ENCODE measurements at regions not wholly inside any gene's neighbourhood (a gene's known extent, or its start where the extent isn't known, plus 50 kb on each side); places are given as distances from the start of the nearest gene placed in this dataset.

- H3K27ac ChIP-seq, result no peak overlapping the region
- TF ChIP-seq CTCF (IDR thresholded peaks at IDR 0.05), result no peak
- H3K36me3 ChIP-seq (ENCODE audit: control insufficient read depth, insufficient read depth, low read length), result no peaks in the 10 kb centered on the region
- H2AFZ ChIP-seq, result no peak overlapping the region
- H3K9me3 ChIP-seq (ENCODE audit: control insufficient read depth, low read length), result no peaks in the 10 kb centered on the region
- no peak overlapping the region for H3K9ac ChIP-seq
- no peaks in the 10 kb centered on the region for H3K27me3 ChIP-seq (ENCODE audit: control insufficient read depth, insufficient read depth, low read length)
- no peak overlapping the region for H3K4me3 ChIP-seq (ENCODE audit: low read depth, low read length)
- H3K4me2 ChIP-seq (ENCODE audit: low read length), result no peak overlapping the region
- H3K79me2 ChIP-seq, result no peaks in the 10 kb centered on the region
- no peaks in the 10 kb centered on the region for H3K4me1 ChIP-seq
Observed at GRCh38 chr6:156533872-156534524, 243.2 kb upstream of the ARID1B start.

- H3K79me2 ChIP-seq, result no peaks in the 10 kb centered on the region
- H3K4me1 ChIP-seq, result no peaks in the 10 kb centered on the region
- no peak overlapping the region for H2AFZ ChIP-seq
- TF ChIP-seq CTCF (IDR thresholded peaks at IDR 0.05), result no peak
- H3K27me3 ChIP-seq (ENCODE audit: control insufficient read depth, insufficient read depth, low read length), result no peaks in the 10 kb centered on the region
- no peaks in the 10 kb centered on the region for H3K9me3 ChIP-seq (ENCODE audit: control insufficient read depth, low read length)
- H3K36me3 ChIP-seq (ENCODE audit: control insufficient read depth, insufficient read depth, low read length), result no peaks in the 10 kb centered on the region
- H3K4me3 ChIP-seq (ENCODE audit: low read depth, low read length), result no peak overlapping the region
- H3K9ac ChIP-seq, result no peak overlapping the region
- no peak overlapping the region for H3K27ac ChIP-seq
- no peak overlapping the region for H3K4me2 ChIP-seq (ENCODE audit: low read length)
Observed at GRCh38 chr6:156526081-156526480, 251.1 kb upstream of the ARID1B start.

GRCh38 chr6:156525541-156525940, 251.6 kb upstream of the ARID1B start:
- no peaks in the 10 kb centered on the region for H3K4me1 ChIP-seq
- no peak for TF ChIP-seq CTCF (IDR thresholded peaks at IDR 0.05)
- H3K27ac ChIP-seq, result no peak overlapping the region
- H2AFZ ChIP-seq, result no peak overlapping the region
- H3K79me2 ChIP-seq, result no peaks in the 10 kb centered on the region
- no peaks in the 10 kb centered on the region for H3K36me3 ChIP-seq (ENCODE audit: control insufficient read depth, insufficient read depth, low read length)
- no peak overlapping the region for H3K4me3 ChIP-seq (ENCODE audit: low read depth, low read length)
- H3K27me3 ChIP-seq (ENCODE audit: control insufficient read depth, insufficient read depth, low read length), result no peaks in the 10 kb centered on the region
- no peak overlapping the region for H3K9ac ChIP-seq
- H3K4me2 ChIP-seq (ENCODE audit: low read length), result no peak overlapping the region
- no peaks in the 10 kb centered on the region for H3K9me3 ChIP-seq (ENCODE audit: control insufficient read depth, low read length)

- Histone ChIP-seq H3K4me1 (no peaks in the 10 kb centered on the region), H3K79me2 (no peaks in the 10 kb centered on the region), H3K27me3 (ENCODE audit: control insufficient read depth, insufficient read depth, low read length) (no peaks in the 10 kb centered on the region), H3K36me3 (ENCODE audit: control insufficient read depth, insufficient read depth, low read length) (no peaks in the 10 kb centered on the region), H2AFZ (no peak overlapping the region), H3K9ac (no peak overlapping the region), H3K9me3 (ENCODE audit: control insufficient read depth, low read length) (no peaks in the 10 kb centered on the region), H3K4me2 (ENCODE audit: low read length) (no peak overlapping the region), H3K4me3 (ENCODE audit: low read depth, low read length) (no peak overlapping the region), H3K27ac (no peak overlapping the region)
- no peak for TF ChIP-seq CTCF (IDR thresholded peaks at IDR 0.05)
Observed at GRCh38 chr6:156519940-156520339, 257.2 kb upstream of the ARID1B start.

GRCh38 chr6:156517088-156517487, 260.1 kb upstream of the ARID1B start:
- Histone ChIP-seq H3K9ac (no peak overlapping the region), H3K4me2 (ENCODE audit: low read length) (no peak overlapping the region), H3K36me3 (ENCODE audit: control insufficient read depth, insufficient read depth, low read length) (no peaks in the 10 kb centered on the region), H3K79me2 (no peaks in the 10 kb centered on the region), H2AFZ (no peak overlapping the region), H3K27ac (no peak overlapping the region), H3K9me3 (ENCODE audit: control insufficient read depth, low read length) (no peaks in the 10 kb centered on the region), H3K4me3 (ENCODE audit: low read depth, low read length) (no peak overlapping the region), H3K27me3 (ENCODE audit: control insufficient read depth, insufficient read depth, low read length) (no peaks in the 10 kb centered on the region), H3K4me1 (no peaks in the 10 kb centered on the region)
- TF ChIP-seq CTCF (IDR thresholded peaks at IDR 0.05), result no peak
